Uterus (tissue), 2 donors: ENCODE measurements at regions not wholly inside any gene's neighbourhood (a gene's known extent, or its start where the extent isn't known, plus 50 kb on each side); places are given as distances from the start of the nearest gene placed in this dataset.

Experiments
- POLR2A ChIP-seq, 2 donors: fragments of 450-650 bp; IDR thresholded peaks; one replicate each; pipeline ENCODE4 v1.6.1; 2016; ENCODE audit warnings: antibody characterized with exemption in 2 of 2, mild to moderate bottlenecking in 1 of 2, moderate library complexity in 1 of 2
- TF ChIP-seq, protein P1 (sequence below), 4 experiments: fragments of 200-600 bp in 2 of 4; fragments of 450-650 bp in 2 of 4; sonication (generic) in 2 of 4; IDR thresholded peaks; one replicate each; pipeline ENCODE4 v1.5.1; 2016 to 2019; ENCODE audit warnings: antibody characterized with exemption in 4 of 4, mild to moderate bottlenecking in 2 of 4, moderate library complexity in 1 of 4

DNA sequence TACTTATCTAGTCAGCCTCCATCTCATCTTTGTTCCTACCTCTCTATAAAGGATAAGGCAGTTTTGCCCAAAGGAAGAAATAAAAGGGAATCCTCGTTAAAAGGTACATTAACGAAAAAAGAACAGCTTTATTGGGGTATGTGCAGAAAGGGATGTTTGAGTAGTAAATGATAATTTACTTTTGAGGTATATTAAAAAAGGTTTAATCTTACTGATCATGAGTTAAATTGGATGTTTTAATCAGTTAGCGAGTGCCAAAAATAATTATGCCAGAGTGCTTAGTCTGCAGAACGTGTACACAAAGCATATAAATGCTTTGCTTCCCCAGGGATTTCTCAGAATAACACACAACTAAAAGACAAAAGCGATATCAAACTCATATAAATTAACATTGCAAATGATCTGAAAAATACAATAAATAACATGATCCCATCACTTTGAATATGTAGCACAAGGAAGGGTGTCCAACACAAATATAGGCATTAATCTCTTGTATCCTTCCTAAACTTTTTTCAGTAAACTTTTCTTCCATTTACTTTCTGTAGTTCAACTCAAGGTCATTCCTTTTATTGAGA lies 865.0 kb downstream of the NR2F1-AS1 start:
- TF ChIP-seq, protein P1, sequence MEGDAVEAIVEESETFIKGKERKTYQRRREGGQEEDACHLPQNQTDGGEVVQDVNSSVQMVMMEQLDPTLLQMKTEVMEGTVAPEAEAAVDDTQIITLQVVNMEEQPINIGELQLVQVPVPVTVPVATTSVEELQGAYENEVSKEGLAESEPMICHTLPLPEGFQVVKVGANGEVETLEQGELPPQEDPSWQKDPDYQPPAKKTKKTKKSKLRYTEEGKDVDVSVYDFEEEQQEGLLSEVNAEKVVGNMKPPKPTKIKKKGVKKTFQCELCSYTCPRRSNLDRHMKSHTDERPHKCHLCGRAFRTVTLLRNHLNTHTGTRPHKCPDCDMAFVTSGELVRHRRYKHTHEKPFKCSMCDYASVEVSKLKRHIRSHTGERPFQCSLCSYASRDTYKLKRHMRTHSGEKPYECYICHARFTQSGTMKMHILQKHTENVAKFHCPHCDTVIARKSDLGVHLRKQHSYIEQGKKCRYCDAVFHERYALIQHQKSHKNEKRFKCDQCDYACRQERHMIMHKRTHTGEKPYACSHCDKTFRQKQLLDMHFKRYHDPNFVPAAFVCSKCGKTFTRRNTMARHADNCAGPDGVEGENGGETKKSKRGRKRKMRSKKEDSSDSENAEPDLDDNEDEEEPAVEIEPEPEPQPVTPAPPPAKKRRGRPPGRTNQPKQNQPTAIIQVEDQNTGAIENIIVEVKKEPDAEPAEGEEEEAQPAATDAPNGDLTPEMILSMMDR (IDR thresholded peaks at IDR 0.05) = no peak
- no peak for TF ChIP-seq POLR2A (IDR thresholded peaks at IDR 0.05)
